K562 (cell line): ENCODE measurements at regions not wholly inside any gene's neighbourhood (a gene's known extent, or its start where the extent isn't known, plus 50 kb on each side); places are given as distances from the start of the nearest gene placed in this dataset.

Source experiments
- ATAC-seq: fragments of 200-7000 bp; cut with Tn5 transposase; 3 replicates; pipeline ENCODE4 v1.9.1; 2020; ENCODE audit warnings: moderate library complexity
- BruUV-seq: library from RNA; stranded (reverse); fragments of 400-500 nt; replicated peaks from 2 replicates; lab custom pipeline; 2021; lab: Mats Ljungman, UMichigan
- CTCF ChIA-PET: fragments of 300-600 bp; formaldehyde crosslinking; extraction: SDS; loops from one replicate; lab custom pipeline; 2021; ENCODE audit warnings: low intra/inter-chr PET ratio; lab: Yijun Ruan, JAX
- POLR2A ChIA-PET: fragments of 300-600, 350-650 bp; sonication (Branson Sonifier 250); formaldehyde crosslinking; extraction: SDS; loops from one replicate; lab custom pipeline; 2021; ENCODE audit warnings: antibody characterized with exemption, inconsistent platforms; lab: Yijun Ruan, JAX
- DNase-seq, 4 experiments: peaks; one replicate each; pipeline versions ENCODE4 v3.0.0 to v3.0.0-alpha.2; 2011 to 2018; ENCODE audit warnings: low spot score in 3 of 4, mixed read lengths in 3 of 4; ENCODE audit errors: extremely low read depth in 1 of 4
- FAIRE-seq: peaks from 2 replicates; lab custom pipeline; 2011; peaks lifted over from hg19 to GRCh38; lab: Jason Lieb, UNC
- H2AFZ ChIP-seq: 2 replicates; pipeline ENCODE4 v1.6.0; 2011; ENCODE audit warnings: low read depth, low read length, control low read depth, inconsistent platforms
- H3K27ac ChIP-seq: fragments of 200-600 bp; 3 replicates; pipeline ENCODE4 v1.8.0; 2011; ENCODE audit warnings: low read depth, mild to moderate bottlenecking, control low read depth, inconsistent platforms, low read length, moderate library complexity, mixed read lengths; ENCODE audit errors: extremely low read depth
- H3K27me3 ChIP-seq, 2 experiments: fragments of 300-600 bp in 1 of 2; 2 replicates in 1 of 2; 3 replicates in 1 of 2; pipeline versions ENCODE4 v1.6.0 to v1.8.0; 2011; ENCODE audit warnings: inconsistent platforms in 2 of 2, low read length in 2 of 2, mild to moderate bottlenecking in 1 of 2, mixed read lengths in 1 of 2, moderate library complexity in 1 of 2; ENCODE audit not compliant: control insufficient read depth in 2 of 2, insufficient read depth in 2 of 2
- H3K36me3 ChIP-seq: fragments of 300-600 bp; 3 replicates; pipeline ENCODE4 v1.8.0; 2011; ENCODE audit warnings: mild to moderate bottlenecking, low read length, inconsistent platforms; ENCODE audit not compliant: control insufficient read depth, insufficient read depth
- H3K4me1 ChIP-seq, 2 experiments: fragments of 200-600 bp in 1 of 2; replicated peaks in 1 of 2; 2 replicates in 1 of 2; 3 replicates in 1 of 2; pipeline versions ENCODE4 v1.5.1 to v1.8.0; 2011; ENCODE audit warnings: inconsistent platforms in 2 of 2, low read length in 2 of 2, mild to moderate bottlenecking in 1 of 2, mixed read lengths in 1 of 2, moderate library complexity in 1 of 2; ENCODE audit not compliant: control insufficient read depth in 2 of 2, insufficient read depth in 2 of 2
- H3K4me2 ChIP-seq: 2 replicates; pipeline ENCODE4 v1.6.1; 2011; ENCODE audit warnings: low read length, control low read depth, inconsistent platforms, mixed read lengths; ENCODE audit not compliant: insufficient read depth
- H3K4me3 ChIP-seq: fragments of 200-600 bp; sonication (generic), shearing (Covaris generic); 2 replicates; pipeline ENCODE4 v1.5.1; 2016; ENCODE audit warnings: control low read depth, inconsistent platforms
- H3K79me2 ChIP-seq: fragments of 200-600 bp; 3 replicates; pipeline ENCODE4 v1.8.0; 2011; ENCODE audit warnings: low read length, inconsistent platforms; ENCODE audit not compliant: control insufficient read depth, insufficient read depth
- H3K9ac ChIP-seq, 2 experiments: 2 replicates each; pipeline versions ENCODE4 v1.6.0 to v1.6.1; 2011; ENCODE audit warnings: low read depth in 2 of 2, low read length in 2 of 2, control low read depth in 1 of 2, inconsistent platforms in 1 of 2, mild to moderate bottlenecking in 1 of 2, mixed read lengths in 1 of 2; ENCODE audit not compliant: insufficient read depth in 1 of 2
- H3K9me1 ChIP-seq: one replicate; pipeline ENCODE4 v1.6.0; 2011; ENCODE audit warnings: inconsistent platforms, mild to moderate bottlenecking, low read length, moderate library complexity; ENCODE audit not compliant: control insufficient read depth, insufficient read depth
- H3K9me3 ChIP-seq: replicated peaks from 2 replicates; pipeline ENCODE4 v1.5.1; 2011; ENCODE audit warnings: low read depth, low read length, inconsistent platforms; ENCODE audit not compliant: control insufficient read depth, insufficient read depth
- H4K20me1 ChIP-seq: replicated peaks from 2 replicates; pipeline ENCODE4 v1.6.1; 2011; ENCODE audit warnings: low read length, inconsistent platforms, mixed read lengths; ENCODE audit not compliant: control insufficient read depth, insufficient read depth
- EGR1 ChIP-seq: fragments of 450-650 bp; conservative IDR thresholded peaks from 2 replicates; pipeline ENCODE4 v1.6.1; 2017; ENCODE audit warnings: mild to moderate bottlenecking
- GATA2 ChIP-seq: sonication (generic); formaldehyde crosslinking; IDR thresholded peaks from 2 replicates; pipeline ENCODE4 v1.4.0; 2020; ENCODE audit warnings: mild to moderate bottlenecking, missing genetic modification reagents
- JUN ChIP-seq, 2 experiments: sonication (generic) in 1 of 2; formaldehyde crosslinking in 1 of 2; IDR thresholded peaks; 2 replicates each; pipeline versions ENCODE4 v1.6.1 to v1.8.0; 2012 to 2022; ENCODE audit warnings: borderline replicate concordance in 2 of 2, mild to moderate bottlenecking in 2 of 2, improper control_type of control experiment in 1 of 2, low read depth in 1 of 2, low read length in 1 of 2, missing genetic modification reagents in 1 of 2
- JUND ChIP-seq, 2 experiments: IDR thresholded peaks; 2 replicates in 1 of 2; 3 replicates in 1 of 2; pipeline ENCODE4 v1.6.1; 2011; ENCODE audit warnings: borderline replicate concordance in 2 of 2, low read depth in 2 of 2, low read length in 2 of 2, improper control_type of control experiment in 1 of 2, missing biosample characterization in 1 of 2, missing genetic modification characterization in 1 of 2, missing genetic modification reagents in 1 of 2
- MECOM ChIP-seq: fragments of 250-450 bp; sonication (Bioruptor Pico); IDR thresholded peaks from 2 replicates; pipeline ENCODE4 v1.8.0; 2022; ENCODE audit warnings: inconsistent platforms
- POLR2B ChIP-seq: fragments of 450-650 bp; IDR thresholded peaks from 2 replicates; pipeline ENCODE4 v1.6.1; 2018; ENCODE audit warnings: low read depth; ENCODE audit not compliant: partially characterized antibody
- TBL1XR1 ChIP-seq, 2 experiments: IDR thresholded peaks; 2 replicates each; pipeline ENCODE4 v1.6.1; 2012; ENCODE audit warnings: improper control_type of control experiment in 2 of 2, low read length in 2 of 2, mild to moderate bottlenecking in 1 of 2
- THRAP3 ChIP-seq: fragments of 450-650 bp; IDR thresholded peaks from 2 replicates; pipeline ENCODE4 v1.6.1; 2016; ENCODE audit warnings: mild to moderate bottlenecking, inconsistent platforms, borderline replicate concordance
- WGBS: fragments of 100-300 bp; shearing (Covaris generic); methylation state at CpG from one replicate; pipeline ENCODE4 v1.1.6; 2016; ENCODE audit warnings: low coverage, mixed read lengths; ENCODE audit not compliant: insufficient coverage; ENCODE audit errors: missing lambda C conversion rate; 5-methylcytosine and 5-hydroxymethylcytosine counted together
- in situ Hi-C: fragments of 300-500 bp; cut with MboI; formaldehyde crosslinking; loops from 4 replicates; pipeline ENCODE4 v1.15.0; 2018; ENCODE audit warnings: inconsistent platforms, mixed read lengths
- intact Hi-C: fragments of 100-400 bp; cut with micrococcal nuclease; formaldehyde crosslinking; loops from 2 replicates; pipeline ENCODE4 v1.14.2; 2022
- TF ChIP-seq, protein P1 (sequence below): sonication (generic); IDR thresholded peaks from 2 replicates; pipeline ENCODE4 v1.6.1; 2016
- TF ChIP-seq, protein P2 (sequence below): fragments of 250-450 bp; sonication (Bioruptor Pico); IDR thresholded peaks from 2 replicates; pipeline ENCODE4 v1.8.0; 2022; ENCODE audit warnings: moderate library complexity, mild to moderate bottlenecking, inconsistent platforms
- TF ChIP-seq, protein P3 (sequence below): fragments of 200-800 bp; sonication (Bioruptor generic); IDR thresholded peaks from 2 replicates; pipeline ENCODE4 v1.6.1; 2017; ENCODE audit warnings: missing genetic modification characterization, missing compliant biosample characterization

DNA sequence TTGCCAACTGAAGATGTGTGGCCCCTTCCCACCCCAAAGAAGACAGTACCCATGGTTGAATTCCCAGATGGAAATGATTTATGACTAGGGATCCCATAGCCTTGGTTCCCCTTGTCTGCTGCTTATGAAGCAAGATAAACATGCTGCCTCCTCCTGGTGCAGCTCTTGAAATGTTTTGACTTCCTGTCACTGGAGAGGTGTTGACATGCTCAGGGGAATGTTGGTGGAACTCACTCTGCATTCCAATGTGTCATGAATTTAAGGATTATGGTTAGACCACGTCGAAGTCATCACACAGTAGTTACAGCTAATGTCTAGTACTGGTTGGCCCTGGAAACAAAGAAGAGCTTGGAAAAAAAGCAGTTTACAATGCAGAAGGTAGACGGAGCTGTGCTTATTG lies 69.0 kb upstream of the FAM110C start (continued):
- TF ChIP-seq, protein P1, sequence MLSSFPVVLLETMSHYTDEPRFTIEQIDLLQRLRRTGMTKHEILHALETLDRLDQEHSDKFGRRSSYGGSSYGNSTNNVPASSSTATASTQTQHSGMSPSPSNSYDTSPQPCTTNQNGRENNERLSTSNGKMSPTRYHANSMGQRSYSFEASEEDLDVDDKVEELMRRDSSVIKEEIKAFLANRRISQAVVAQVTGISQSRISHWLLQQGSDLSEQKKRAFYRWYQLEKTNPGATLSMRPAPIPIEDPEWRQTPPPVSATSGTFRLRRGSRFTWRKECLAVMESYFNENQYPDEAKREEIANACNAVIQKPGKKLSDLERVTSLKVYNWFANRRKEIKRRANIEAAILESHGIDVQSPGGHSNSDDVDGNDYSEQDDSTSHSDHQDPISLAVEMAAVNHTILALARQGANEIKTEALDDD: no peak

DNA sequence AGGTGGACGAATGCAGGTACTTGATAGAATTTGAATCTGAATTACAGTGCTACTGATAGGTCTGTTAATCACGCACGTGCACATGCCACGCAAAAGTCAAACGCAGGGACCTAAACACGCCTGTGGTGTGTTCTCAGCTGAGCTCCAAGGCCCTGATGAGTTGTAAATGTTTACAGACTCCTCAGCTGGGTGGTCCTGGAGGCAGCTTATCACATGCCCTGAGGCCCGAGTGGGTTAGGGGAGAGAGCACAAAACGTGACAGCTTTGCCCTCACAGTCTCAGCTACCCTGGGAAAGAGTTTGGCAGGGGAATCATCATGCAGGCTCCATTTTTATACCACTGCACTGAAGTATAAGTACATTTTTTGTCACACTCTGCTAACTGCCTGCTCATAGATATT lies 68.3 kb upstream of the FAM110C start:
- H3K9ac ChIP-seq: no peak overlapping the region
- no peak overlapping the region for H3K4me3 ChIP-seq
- no peak for ATAC-seq
- in situ Hi-C loops: no loop called here
- TF ChIP-seq, protein P2, sequence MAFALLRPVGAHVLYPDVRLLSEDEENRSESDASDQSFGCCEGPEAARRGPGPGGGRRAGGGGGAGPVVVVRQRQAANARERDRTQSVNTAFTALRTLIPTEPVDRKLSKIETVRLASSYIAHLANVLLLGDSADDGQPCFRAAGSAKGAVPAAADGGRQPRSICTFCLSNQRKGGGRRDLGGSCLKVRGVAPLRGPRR: no peak
- TF ChIP-seq, all 486 proteins: peak for 0
- Histone ChIP-seq H3K9me3 (no peaks in the 10 kb centered on the region), H2AFZ (no peak overlapping the region), H3K4me2 (no peak overlapping the region), H3K79me2 (no peaks in the 10 kb centered on the region), H3K36me3 (no peaks in the 10 kb centered on the region), H3K4me1 (no peaks in the 10 kb centered on the region), H3K9me1 (no peaks in the 10 kb centered on the region), H3K27me3 (no peaks in the 10 kb centered on the region), H4K20me1 (no peaks in the 10 kb centered on the region), H3K27ac (no peak overlapping the region)
- WGBS: 0% methylated on average over 8 of the region's 8 CpGs
- CTCF ChIA-PET: no interaction called here
- DNase-seq (no peak), FAIRE-seq (no peak)
- POLR2A ChIA-PET: no interaction called here
- intact Hi-C loops: no loop called here
- BruUV-seq: no TSS peak

DNA sequence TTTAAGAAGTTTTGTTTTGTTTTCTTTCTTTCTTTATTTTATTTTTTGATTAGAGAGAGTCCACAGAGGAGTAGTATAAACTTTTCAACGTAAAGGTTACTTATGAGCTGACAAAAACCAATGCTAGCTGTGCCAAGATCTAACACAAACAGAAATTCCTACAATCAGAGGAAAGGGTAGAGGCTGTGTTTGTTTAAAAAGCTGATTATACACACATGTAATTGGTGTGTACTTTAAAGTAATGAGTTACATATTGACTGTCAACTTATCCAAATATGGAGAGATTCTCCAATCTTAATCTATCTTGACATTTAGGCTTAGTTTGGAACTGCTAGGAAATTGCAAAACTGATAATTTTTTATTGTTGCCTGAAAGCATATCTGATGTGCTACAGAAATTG lies 63.7 kb upstream of the FAM110C start:
- DNase-seq (no peak), FAIRE-seq (no peak), ATAC-seq (no peak)
- Histone ChIP-seq H2AFZ (no peak overlapping the region), H3K79me2 (no peaks in the 10 kb centered on the region), H4K20me1 (no peaks in the 10 kb centered on the region), H3K27ac (no peak overlapping the region), H3K4me2 (no peak overlapping the region), H3K9me3 (no peaks in the 10 kb centered on the region), H3K9me1 (no peaks in the 10 kb centered on the region), H3K9ac (no peak overlapping the region), H3K27me3 (no peaks in the 10 kb centered on the region), H3K4me1 (no peaks in the 10 kb centered on the region), H3K36me3 (no peaks in the 10 kb centered on the region), H3K4me3 (no peak overlapping the region)
- no TSS peak for BruUV-seq
- in situ Hi-C loops: no loop called here
- 0% methylated on average over 1 of the region's 1 CpG for WGBS
- ChIA-PET CTCF (no interaction called here), POLR2A (no interaction called here)
- intact Hi-C loops: no loop called here
- TF ChIP-seq GATA2 (CRISPR knock-in tag) (no peak), MECOM (CRISPR knock-in tag) (no peak), EGR1 (no peak), JUND (IDR thresholded peaks at IDR 0.05; ENCODE audit: borderline replicate concordance, low read depth, low read length) (no peak), JUND (tag; IDR thresholded peaks at IDR 0.05; ENCODE audit: borderline replicate concordance, low read depth, low read length) (no peak), THRAP3 (no peak), POLR2B (no peak), JUN (IDR thresholded peaks at IDR 0.05; ENCODE audit: borderline replicate concordance, low read depth, low read length) (no peak), JUN (CRISPR knock-in tag; IDR thresholded peaks at IDR 0.05; ENCODE audit: borderline replicate concordance) (no peak), TBL1XR1 (IDR thresholded peaks at IDR 0.05; ENCODE audit: low read length in 2 of 2) (no peak)
- TF ChIP-seq, protein P3, sequence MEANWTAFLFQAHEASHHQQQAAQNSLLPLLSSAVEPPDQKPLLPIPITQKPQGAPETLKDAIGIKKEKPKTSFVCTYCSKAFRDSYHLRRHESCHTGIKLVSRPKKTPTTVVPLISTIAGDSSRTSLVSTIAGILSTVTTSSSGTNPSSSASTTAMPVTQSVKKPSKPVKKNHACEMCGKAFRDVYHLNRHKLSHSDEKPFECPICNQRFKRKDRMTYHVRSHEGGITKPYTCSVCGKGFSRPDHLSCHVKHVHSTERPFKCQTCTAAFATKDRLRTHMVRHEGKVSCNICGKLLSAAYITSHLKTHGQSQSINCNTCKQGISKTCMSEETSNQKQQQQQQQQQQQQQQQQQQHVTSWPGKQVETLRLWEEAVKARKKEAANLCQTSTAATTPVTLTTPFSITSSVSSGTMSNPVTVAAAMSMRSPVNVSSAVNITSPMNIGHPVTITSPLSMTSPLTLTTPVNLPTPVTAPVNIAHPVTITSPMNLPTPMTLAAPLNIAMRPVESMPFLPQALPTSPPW: no peak
- TF ChIP-seq, all 486 proteins: peak for 0
